ENCODE measurements at regions not wholly inside any gene's neighbourhood (a gene's known extent, or its start where the extent isn't known, plus 50 kb on each side); places are given as distances from the start of the nearest gene placed in this dataset.

- H3K4me3 ChIP-seq (ENCODE audit: low read depth in 1 of 2, low read length in 2 of 2), result no peak overlapping the region
- H3K4me1 ChIP-seq (ENCODE audit: control insufficient read depth in 1 of 2, insufficient read depth in 2 of 2, low read length in 2 of 2), result no peaks in the 10 kb centered on the region
- no peaks in the 10 kb centered on the region for H3K36me3 ChIP-seq (ENCODE audit: control insufficient read depth in 1 of 2, insufficient read depth in 2 of 2, low read length in 2 of 2)
- no peaks in the 10 kb centered on the region for H3K27me3 ChIP-seq (ENCODE audit: control insufficient read depth in 1 of 2, insufficient read depth in 2 of 2, low read length in 2 of 2)
- no peak overlapping the region for H3K9ac ChIP-seq (ENCODE audit: low read depth in 1 of 2, low read length in 2 of 2)
- no peaks in the 10 kb centered on the region for H3K9me3 ChIP-seq (ENCODE audit: control insufficient read depth in 1 of 2, low read length in 2 of 2)
- H3K27ac ChIP-seq (ENCODE audit: low read depth, low read length), result no peak overlapping the region
Observed at GRCh38 chr3:41073190-41073589, 126.1 kb upstream of the CTNNB1 start.

- Histone ChIP-seq H3K9me3 (ENCODE audit: control insufficient read depth in 1 of 2, low read length in 2 of 2) (no peaks in the 10 kb centered on the region), H3K36me3 (ENCODE audit: control insufficient read depth in 1 of 2, insufficient read depth in 2 of 2, low read length in 2 of 2) (no peaks in the 10 kb centered on the region), H3K27ac (ENCODE audit: low read depth, low read length) (no peak overlapping the region), H3K4me3 (ENCODE audit: low read depth in 1 of 2, low read length in 2 of 2) (no peak overlapping the region), H3K27me3 (ENCODE audit: control insufficient read depth in 1 of 2, insufficient read depth in 2 of 2, low read length in 2 of 2) (no peaks in the 10 kb centered on the region), H3K9ac (ENCODE audit: low read depth in 1 of 2, low read length in 2 of 2) (no peak overlapping the region), H3K4me1 (ENCODE audit: control insufficient read depth in 1 of 2, insufficient read depth in 2 of 2, low read length in 2 of 2) (no peaks in the 10 kb centered on the region)
Observed at GRCh38 chr3:41075975-41076374, 123.3 kb upstream of the CTNNB1 start.

- Histone ChIP-seq H3K9me3 (ENCODE audit: control insufficient read depth in 1 of 2, low read length in 2 of 2) (no peaks in the 10 kb centered on the region), H3K27ac (ENCODE audit: low read depth, low read length) (no peak overlapping the region), H3K36me3 (ENCODE audit: control insufficient read depth in 1 of 2, insufficient read depth in 2 of 2, low read length in 2 of 2) (no peaks in the 10 kb centered on the region), H3K4me1 (ENCODE audit: control insufficient read depth in 1 of 2, insufficient read depth in 2 of 2, low read length in 2 of 2) (no peaks in the 10 kb centered on the region), H3K27me3 (ENCODE audit: control insufficient read depth in 1 of 2, insufficient read depth in 2 of 2, low read length in 2 of 2) (no peaks in the 10 kb centered on the region), H3K9ac (ENCODE audit: low read depth in 1 of 2, low read length in 2 of 2) (no peak overlapping the region), H3K4me3 (ENCODE audit: low read depth in 1 of 2, low read length in 2 of 2) (no peak overlapping the region)
Observed at GRCh38 chr3:41076399-41076798, 122.9 kb upstream of the CTNNB1 start.

GRCh38 chr3:41080141-41080540 is 119.2 kb upstream of the CTNNB1 start:
- Histone ChIP-seq H3K27me3 (ENCODE audit: control insufficient read depth in 1 of 2, insufficient read depth in 2 of 2, low read length in 2 of 2) (no peaks in the 10 kb centered on the region), H3K9me3 (ENCODE audit: control insufficient read depth in 1 of 2, low read length in 2 of 2) (no peaks in the 10 kb centered on the region), H3K36me3 (ENCODE audit: control insufficient read depth in 1 of 2, insufficient read depth in 2 of 2, low read length in 2 of 2) (no peaks in the 10 kb centered on the region), H3K4me3 (ENCODE audit: low read depth in 1 of 2, low read length in 2 of 2) (no peak overlapping the region), H3K27ac (ENCODE audit: low read depth, low read length) (no peak overlapping the region), H3K4me1 (ENCODE audit: control insufficient read depth in 1 of 2, insufficient read depth in 2 of 2, low read length in 2 of 2) (no peaks in the 10 kb centered on the region), H3K9ac (ENCODE audit: low read depth in 1 of 2, low read length in 2 of 2) (no peak overlapping the region)

DNA sequence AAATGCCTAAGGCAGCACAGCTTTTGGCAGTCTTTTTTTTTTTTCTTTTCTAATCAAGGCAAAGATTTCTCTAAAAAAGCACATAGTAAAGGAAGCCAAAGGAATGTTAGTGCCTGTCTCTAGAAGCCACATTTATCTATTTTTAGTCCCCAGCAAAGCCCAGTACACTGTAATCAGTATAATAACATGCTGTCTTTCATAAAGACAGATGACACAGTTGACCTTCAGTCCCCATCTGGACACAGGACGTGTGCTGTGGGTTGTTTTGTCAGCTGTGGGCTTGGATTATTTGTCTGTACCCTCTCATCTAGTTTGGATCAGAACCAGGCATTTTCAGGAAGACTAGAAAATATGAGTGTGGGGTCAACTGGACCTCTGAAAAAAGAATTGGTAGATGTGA is 110.4 kb upstream of the CTNNB1 start:
- Histone ChIP-seq H3K4me1 (ENCODE audit: control insufficient read depth in 1 of 2, insufficient read depth in 2 of 2, low read length in 2 of 2) (no peaks in the 10 kb centered on the region), H3K27me3 (ENCODE audit: control insufficient read depth in 1 of 2, insufficient read depth in 2 of 2, low read length in 2 of 2) (no peaks in the 10 kb centered on the region), H3K4me3 (ENCODE audit: low read depth in 1 of 2, low read length in 2 of 2) (no peak overlapping the region), H3K9me3 (ENCODE audit: control insufficient read depth in 1 of 2, low read length in 2 of 2) (no peaks in the 10 kb centered on the region), H3K36me3 (ENCODE audit: control insufficient read depth in 1 of 2, insufficient read depth in 2 of 2, low read length in 2 of 2) (no peaks in the 10 kb centered on the region), H3K9ac (ENCODE audit: low read depth in 1 of 2, low read length in 2 of 2) (no peak overlapping the region), H3K27ac (ENCODE audit: low read depth, low read length) (no peak overlapping the region)

- Histone ChIP-seq H3K27me3 (ENCODE audit: control insufficient read depth in 1 of 2, insufficient read depth in 2 of 2, low read length in 2 of 2) (no peaks in the 10 kb centered on the region), H3K9ac (ENCODE audit: low read depth in 1 of 2, low read length in 2 of 2) (no peak overlapping the region), H3K4me3 (ENCODE audit: low read depth in 1 of 2, low read length in 2 of 2) (no peak overlapping the region), H3K9me3 (ENCODE audit: control insufficient read depth in 1 of 2, low read length in 2 of 2) (no peaks in the 10 kb centered on the region), H3K27ac (ENCODE audit: low read depth, low read length) (no peak overlapping the region), H3K36me3 (ENCODE audit: control insufficient read depth in 1 of 2, insufficient read depth in 2 of 2, low read length in 2 of 2) (no peaks in the 10 kb centered on the region), H3K4me1 (ENCODE audit: control insufficient read depth in 1 of 2, insufficient read depth in 2 of 2, low read length in 2 of 2) (no peaks in the 10 kb centered on the region)
Observed at GRCh38 chr3:41089566-41089965, 109.7 kb upstream of the CTNNB1 start.

DNA sequence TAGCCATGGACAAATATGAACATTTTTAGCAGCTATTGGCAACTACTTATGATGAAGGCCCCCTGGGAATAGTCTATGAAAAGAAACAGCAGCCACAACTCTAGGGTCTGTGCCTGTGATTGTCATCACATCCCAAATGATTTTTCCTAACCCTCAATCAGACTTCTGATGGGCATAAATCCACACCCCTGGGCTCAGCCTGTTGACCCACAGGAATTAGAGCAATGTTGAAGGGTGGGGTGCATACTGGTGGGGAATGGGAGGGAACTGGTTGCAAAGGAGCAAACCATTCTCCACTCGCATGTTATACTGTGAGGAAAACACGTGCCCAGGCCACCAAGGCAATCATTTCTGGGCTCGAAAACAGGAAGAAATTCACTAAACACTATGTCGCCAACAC is 106.5 kb upstream of the CTNNB1 start:
- Histone ChIP-seq H3K9ac (ENCODE audit: low read depth in 1 of 2, low read length in 2 of 2) (no peak overlapping the region), H3K27me3 (ENCODE audit: control insufficient read depth in 1 of 2, insufficient read depth in 2 of 2, low read length in 2 of 2) (no peaks in the 10 kb centered on the region), H3K27ac (ENCODE audit: low read depth, low read length) (no peak overlapping the region), H3K36me3 (ENCODE audit: control insufficient read depth in 1 of 2, insufficient read depth in 2 of 2, low read length in 2 of 2) (no peaks in the 10 kb centered on the region), H3K4me3 (ENCODE audit: low read depth in 1 of 2, low read length in 2 of 2) (no peak overlapping the region), H3K4me1 (ENCODE audit: control insufficient read depth in 1 of 2, insufficient read depth in 2 of 2, low read length in 2 of 2) (no peaks in the 10 kb centered on the region), H3K9me3 (ENCODE audit: control insufficient read depth in 1 of 2, low read length in 2 of 2) (no peaks in the 10 kb centered on the region)

GRCh38 chr3:41093476-41093875 is 105.8 kb upstream of the CTNNB1 start:
- Histone ChIP-seq H3K27me3 (ENCODE audit: control insufficient read depth in 1 of 2, insufficient read depth in 2 of 2, low read length in 2 of 2) (no peaks in the 10 kb centered on the region), H3K9me3 (ENCODE audit: control insufficient read depth in 1 of 2, low read length in 2 of 2) (no peaks in the 10 kb centered on the region), H3K9ac (ENCODE audit: low read depth in 1 of 2, low read length in 2 of 2) (no peak overlapping the region), H3K4me3 (ENCODE audit: low read depth in 1 of 2, low read length in 2 of 2) (no peak overlapping the region), H3K4me1 (ENCODE audit: control insufficient read depth in 1 of 2, insufficient read depth in 2 of 2, low read length in 2 of 2) (no peaks in the 10 kb centered on the region), H3K27ac (ENCODE audit: low read depth, low read length) (no peak overlapping the region), H3K36me3 (ENCODE audit: control insufficient read depth in 1 of 2, insufficient read depth in 2 of 2, low read length in 2 of 2) (no peaks in the 10 kb centered on the region)

- Histone ChIP-seq H3K9me3 (ENCODE audit: control insufficient read depth in 1 of 2, low read length in 2 of 2) (no peaks in the 10 kb centered on the region), H3K4me3 (ENCODE audit: low read depth in 1 of 2, low read length in 2 of 2) (no peak overlapping the region), H3K9ac (ENCODE audit: low read depth in 1 of 2, low read length in 2 of 2) (no peak overlapping the region), H3K4me1 (ENCODE audit: control insufficient read depth in 1 of 2, insufficient read depth in 2 of 2, low read length in 2 of 2) (no peaks in the 10 kb centered on the region), H3K36me3 (ENCODE audit: control insufficient read depth in 1 of 2, insufficient read depth in 2 of 2, low read length in 2 of 2) (no peaks in the 10 kb centered on the region), H3K27me3 (ENCODE audit: control insufficient read depth in 1 of 2, insufficient read depth in 2 of 2, low read length in 2 of 2) (no peaks in the 10 kb centered on the region), H3K27ac (ENCODE audit: low read depth, low read length) (no peak overlapping the region)
Observed at GRCh38 chr3:41094351-41094750, 105.0 kb upstream of the CTNNB1 start.

GRCh38 chr3:41095702-41096101 is 103.6 kb upstream of the CTNNB1 start:
- no peaks in the 10 kb centered on the region for H3K36me3 ChIP-seq (ENCODE audit: control insufficient read depth in 1 of 2, insufficient read depth in 2 of 2, low read length in 2 of 2)
- no peak overlapping the region for H3K9ac ChIP-seq (ENCODE audit: low read depth in 1 of 2, low read length in 2 of 2)
- no peaks in the 10 kb centered on the region for H3K4me1 ChIP-seq (ENCODE audit: control insufficient read depth in 1 of 2, insufficient read depth in 2 of 2, low read length in 2 of 2)
- no peak overlapping the region for H3K27ac ChIP-seq (ENCODE audit: low read depth, low read length)
- no peaks in the 10 kb centered on the region for H3K27me3 ChIP-seq (ENCODE audit: control insufficient read depth in 1 of 2, insufficient read depth in 2 of 2, low read length in 2 of 2)
- H3K9me3 ChIP-seq (ENCODE audit: control insufficient read depth in 1 of 2, low read length in 2 of 2), result no peaks in the 10 kb centered on the region
- H3K4me3 ChIP-seq (ENCODE audit: low read depth in 1 of 2, low read length in 2 of 2), result no peak overlapping the region

DNA sequence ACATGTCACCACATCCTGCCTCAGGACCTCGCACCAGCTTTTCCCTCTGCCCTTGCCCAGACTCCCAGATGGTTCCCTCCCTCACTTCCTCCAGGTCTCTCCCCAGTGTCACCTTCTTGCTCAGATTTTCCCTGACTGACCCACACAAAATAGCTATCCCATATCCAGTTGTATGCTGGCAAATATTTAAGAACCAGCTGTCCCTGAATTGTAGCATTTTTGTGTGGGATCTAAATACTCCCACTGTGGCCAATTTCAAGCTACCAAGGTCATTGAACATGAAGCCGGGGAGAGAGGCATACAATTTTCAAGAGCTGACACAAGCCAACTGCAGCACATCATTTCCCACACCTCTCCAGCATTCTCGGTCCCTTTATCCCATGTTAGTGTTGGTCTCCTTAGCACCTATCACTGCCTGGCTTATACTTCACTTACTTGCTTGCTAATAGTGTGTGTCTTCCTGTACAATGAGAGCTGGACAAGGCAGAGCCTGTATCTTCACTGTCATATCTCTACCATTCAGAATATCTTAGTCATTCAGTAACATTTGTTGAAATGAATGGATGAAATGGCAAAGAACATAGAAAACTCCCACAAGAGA is 101.3 kb upstream of the CTNNB1 start:
- H3K4me1 ChIP-seq (ENCODE audit: control insufficient read depth in 1 of 2, insufficient read depth in 2 of 2, low read length in 2 of 2), result peaks cover 11 to 16% of the 10 kb centered on the region in 2 donors
- H3K9ac ChIP-seq (ENCODE audit: low read depth in 1 of 2, low read length in 2 of 2), result no peak overlapping the region
- H3K27ac ChIP-seq (ENCODE audit: low read depth, low read length), result no peak overlapping the region
- H3K36me3 ChIP-seq (ENCODE audit: control insufficient read depth in 1 of 2, insufficient read depth in 2 of 2, low read length in 2 of 2), result no peaks in the 10 kb centered on the region
- no peaks in the 10 kb centered on the region for H3K9me3 ChIP-seq (ENCODE audit: control insufficient read depth in 1 of 2, low read length in 2 of 2)
- H3K27me3 ChIP-seq (ENCODE audit: control insufficient read depth in 1 of 2, insufficient read depth in 2 of 2, low read length in 2 of 2), result no peaks in the 10 kb centered on the region
- no peak overlapping the region for H3K4me3 ChIP-seq (ENCODE audit: low read depth in 1 of 2, low read length in 2 of 2)
